Ishikawa (cell line): ENCODE measurements at regions not wholly inside any gene's neighbourhood (a gene's known extent, or its start where the extent isn't known, plus 50 kb on each side); places are given as distances from the start of the nearest gene placed in this dataset.

Experiments
- CEBPB ChIP-seq: IDR thresholded peaks from 2 replicates; pipeline ENCODE4 v1.6.1; 2012
- CREB1 ChIP-seq: IDR thresholded peaks from 2 replicates; pipeline ENCODE4 v1.6.1; 2012; ENCODE audit warnings: low read depth
- EGR1 ChIP-seq: IDR thresholded peaks from 2 replicates; pipeline ENCODE4 v1.6.1; 2012
- EP300 ChIP-seq: IDR thresholded peaks from 2 replicates; pipeline ENCODE4 v1.6.1; 2012; ENCODE audit warnings: borderline replicate concordance
- FOXM1 ChIP-seq: IDR thresholded peaks from 2 replicates; pipeline ENCODE4 v1.6.1; 2012; ENCODE audit warnings: low read depth, borderline replicate concordance
- NFIC ChIP-seq: IDR thresholded peaks from 2 replicates; pipeline ENCODE4 v1.6.1; 2012
- RAD21 ChIP-seq: IDR thresholded peaks from 2 replicates; pipeline ENCODE4 v1.6.1; 2012; ENCODE audit warnings: low read depth
- TAF1 ChIP-seq: IDR thresholded peaks from 2 replicates; pipeline ENCODE4 v1.6.1; 2012; ENCODE audit warnings: low read depth, mild to moderate bottlenecking
- TCF12 ChIP-seq: IDR thresholded peaks from 2 replicates; pipeline ENCODE4 v1.6.1; 2012; ENCODE audit warnings: low read depth
- TEAD4 ChIP-seq: IDR thresholded peaks from 2 replicates; pipeline ENCODE4 v1.6.1; 2012
- YY1 ChIP-seq: IDR thresholded peaks from 2 replicates; pipeline ENCODE4 v1.6.1; 2012; ENCODE audit warnings: low read depth
- ZBTB7A ChIP-seq: IDR thresholded peaks from 2 replicates; pipeline ENCODE4 v1.6.1; 2012; ENCODE audit warnings: low read depth
- TF ChIP-seq, protein P1 (sequence below): IDR thresholded peaks from 2 replicates; pipeline ENCODE4 v1.6.1; 2012
- TF ChIP-seq, protein P2 (sequence below): IDR thresholded peaks from 2 replicates; pipeline ENCODE4 v1.6.1; 2012; ENCODE audit warnings: low read depth, mild to moderate bottlenecking
- TF ChIP-seq, protein P3 (sequence below): IDR thresholded peaks from 2 replicates; pipeline ENCODE4 v1.6.1; 2012

DNA sequence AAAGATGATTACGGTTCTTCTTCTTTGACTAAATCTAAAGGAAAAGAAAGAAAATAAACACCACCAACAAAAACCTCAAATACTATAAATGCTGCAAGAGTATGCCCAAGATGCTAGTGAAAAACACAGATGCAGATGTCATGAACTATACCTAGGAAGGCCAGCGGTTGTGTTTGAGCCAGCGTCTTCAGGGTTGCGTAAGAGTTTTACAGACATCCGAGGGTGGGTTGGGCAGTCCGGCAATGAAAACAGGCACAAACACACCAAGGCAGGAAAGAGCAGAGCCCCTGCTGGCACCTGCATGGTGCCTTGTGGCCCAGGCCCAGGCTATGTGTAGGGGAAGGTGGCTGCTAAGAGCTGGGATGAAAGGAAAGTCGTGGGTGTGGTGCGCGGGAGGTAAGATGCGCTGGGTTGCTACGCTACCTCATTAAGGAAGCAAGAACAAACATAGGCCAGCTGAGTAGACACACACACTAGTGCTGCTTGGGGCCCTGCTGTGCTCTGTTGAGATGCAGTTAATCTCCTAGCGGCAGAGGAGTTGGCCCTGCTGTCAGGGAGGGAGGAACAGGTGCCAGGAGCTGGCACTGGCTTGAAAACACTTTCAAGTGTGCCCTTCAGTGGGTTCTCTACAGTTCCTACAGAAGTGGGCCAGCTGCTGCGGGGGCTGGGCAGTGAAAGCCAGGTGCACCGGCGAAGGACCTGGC lies 170.2 kb upstream of the PLN start:
- no peak for TF ChIP-seq RAD21
- no peak for TF ChIP-seq CEBPB
- no peak for TF ChIP-seq CREB1
- TF ChIP-seq YY1: no peak
- TF ChIP-seq, protein P1, sequence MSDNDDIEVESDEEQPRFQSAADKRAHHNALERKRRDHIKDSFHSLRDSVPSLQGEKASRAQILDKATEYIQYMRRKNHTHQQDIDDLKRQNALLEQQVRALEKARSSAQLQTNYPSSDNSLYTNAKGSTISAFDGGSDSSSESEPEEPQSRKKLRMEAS: no peak
- TF ChIP-seq, protein P2, sequence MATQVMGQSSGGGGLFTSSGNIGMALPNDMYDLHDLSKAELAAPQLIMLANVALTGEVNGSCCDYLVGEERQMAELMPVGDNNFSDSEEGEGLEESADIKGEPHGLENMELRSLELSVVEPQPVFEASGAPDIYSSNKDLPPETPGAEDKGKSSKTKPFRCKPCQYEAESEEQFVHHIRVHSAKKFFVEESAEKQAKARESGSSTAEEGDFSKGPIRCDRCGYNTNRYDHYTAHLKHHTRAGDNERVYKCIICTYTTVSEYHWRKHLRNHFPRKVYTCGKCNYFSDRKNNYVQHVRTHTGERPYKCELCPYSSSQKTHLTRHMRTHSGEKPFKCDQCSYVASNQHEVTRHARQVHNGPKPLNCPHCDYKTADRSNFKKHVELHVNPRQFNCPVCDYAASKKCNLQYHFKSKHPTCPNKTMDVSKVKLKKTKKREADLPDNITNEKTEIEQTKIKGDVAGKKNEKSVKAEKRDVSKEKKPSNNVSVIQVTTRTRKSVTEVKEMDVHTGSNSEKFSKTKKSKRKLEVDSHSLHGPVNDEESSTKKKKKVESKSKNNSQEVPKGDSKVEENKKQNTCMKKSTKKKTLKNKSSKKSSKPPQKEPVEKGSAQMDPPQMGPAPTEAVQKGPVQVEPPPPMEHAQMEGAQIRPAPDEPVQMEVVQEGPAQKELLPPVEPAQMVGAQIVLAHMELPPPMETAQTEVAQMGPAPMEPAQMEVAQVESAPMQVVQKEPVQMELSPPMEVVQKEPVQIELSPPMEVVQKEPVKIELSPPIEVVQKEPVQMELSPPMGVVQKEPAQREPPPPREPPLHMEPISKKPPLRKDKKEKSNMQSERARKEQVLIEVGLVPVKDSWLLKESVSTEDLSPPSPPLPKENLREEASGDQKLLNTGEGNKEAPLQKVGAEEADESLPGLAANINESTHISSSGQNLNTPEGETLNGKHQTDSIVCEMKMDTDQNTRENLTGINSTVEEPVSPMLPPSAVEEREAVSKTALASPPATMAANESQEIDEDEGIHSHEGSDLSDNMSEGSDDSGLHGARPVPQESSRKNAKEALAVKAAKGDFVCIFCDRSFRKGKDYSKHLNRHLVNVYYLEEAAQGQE: no peak
- no peak for TF ChIP-seq TCF12
- no peak for TF ChIP-seq EGR1

DNA sequence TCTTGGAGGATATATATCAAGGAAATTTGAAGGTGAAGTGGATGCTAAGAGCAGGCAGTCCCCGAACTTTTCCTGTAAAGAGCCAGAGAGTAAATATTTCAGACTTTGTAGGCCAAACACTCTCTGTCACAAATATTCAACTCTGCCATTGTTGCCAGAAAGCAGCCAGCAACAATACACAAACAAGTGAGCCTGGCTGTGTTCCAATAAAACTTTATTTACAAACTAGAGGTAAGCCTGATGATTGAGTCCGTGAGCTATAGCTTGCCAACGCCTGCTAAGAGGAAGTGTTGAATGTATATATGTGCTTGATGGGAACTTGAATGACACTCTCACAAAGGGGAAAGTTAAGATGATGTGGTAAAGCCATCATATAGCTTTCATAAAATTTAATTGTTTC lies 166.0 kb upstream of the PLN start:
- no peak for TF ChIP-seq EGR1
- TF ChIP-seq TCF12: no peak
- TF ChIP-seq, protein P2: no peak
- no peak for TF ChIP-seq RAD21
- no peak for TF ChIP-seq TAF1
- no peak for TF ChIP-seq YY1
- no peak for TF ChIP-seq EP300
- no peak for TF ChIP-seq CREB1
- TF ChIP-seq TEAD4: no peak
- no peak for TF ChIP-seq FOXM1
- TF ChIP-seq ZBTB7A: no peak
- TF ChIP-seq, protein P1: no peak
- TF ChIP-seq, protein P3, sequence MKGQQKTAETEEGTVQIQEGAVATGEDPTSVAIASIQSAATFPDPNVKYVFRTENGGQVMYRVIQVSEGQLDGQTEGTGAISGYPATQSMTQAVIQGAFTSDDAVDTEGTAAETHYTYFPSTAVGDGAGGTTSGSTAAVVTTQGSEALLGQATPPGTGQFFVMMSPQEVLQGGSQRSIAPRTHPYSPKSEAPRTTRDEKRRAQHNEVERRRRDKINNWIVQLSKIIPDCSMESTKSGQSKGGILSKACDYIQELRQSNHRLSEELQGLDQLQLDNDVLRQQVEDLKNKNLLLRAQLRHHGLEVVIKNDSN: no peak
- TF ChIP-seq CEBPB: no peak

DNA sequence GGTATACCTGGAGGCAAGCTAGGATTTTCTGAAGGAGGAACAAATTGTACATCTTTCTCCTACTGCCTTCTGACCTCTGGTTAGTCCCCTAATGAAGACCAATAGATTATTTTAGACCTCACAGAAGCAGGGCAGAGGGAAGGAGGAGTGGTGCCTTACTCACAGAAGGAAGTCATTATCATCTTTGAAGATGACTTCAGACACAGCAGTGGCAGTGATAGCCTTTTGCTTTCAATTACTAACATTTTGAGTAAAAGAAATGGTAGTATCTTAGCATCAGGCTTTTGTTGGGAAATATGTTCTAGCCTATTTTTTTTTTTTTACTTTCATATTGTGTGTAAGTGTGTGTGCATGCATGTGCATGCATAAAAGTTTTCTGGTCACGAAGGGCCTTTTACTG lies 164.2 kb upstream of the PLN start:
- TF ChIP-seq, protein P1: no peak
- TF ChIP-seq FOXM1: no peak
- no peak for TF ChIP-seq CREB1
- no peak for TF ChIP-seq EP300
- TF ChIP-seq TEAD4: no peak
- TF ChIP-seq EGR1: no peak
- TF ChIP-seq TAF1: no peak
- TF ChIP-seq NFIC: no peak
- TF ChIP-seq, protein P3: no peak

DNA sequence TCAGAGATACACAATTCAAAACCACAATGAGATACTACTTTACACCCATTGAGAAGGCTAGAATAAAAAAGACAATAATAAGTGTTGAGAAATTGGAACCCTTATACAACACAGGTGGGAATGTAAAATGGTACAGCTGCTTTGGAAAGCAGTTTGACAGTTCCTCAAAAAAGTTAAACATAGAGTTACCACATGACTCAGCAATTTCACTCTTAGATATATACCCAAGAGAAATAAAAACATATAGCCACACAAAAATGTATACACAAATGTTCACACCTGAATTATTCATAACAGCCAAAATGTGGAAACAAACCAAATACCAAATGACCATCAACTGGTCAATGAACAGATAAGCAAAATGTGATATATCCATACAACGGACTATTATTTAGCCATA lies 161.1 kb upstream of the PLN start:
- TF ChIP-seq CEBPB (no peak), TEAD4 (no peak), EGR1 (no peak), FOXM1 (no peak), TAF1 (no peak), RAD21 (no peak), CREB1 (no peak), ZBTB7A (no peak), TCF12 (no peak), EP300 (no peak), NFIC (no peak), YY1 (no peak)
- TF ChIP-seq, protein P3: no peak
- TF ChIP-seq, protein P1: no peak
- TF ChIP-seq, protein P2: no peak
